Nucleus accumbens (tissue), 56 donors: ENCODE measurements at regions not wholly inside any gene's neighbourhood (a gene's known extent, or its start where the extent isn't known, plus 50 kb on each side); places are given as distances from the start of the nearest gene placed in this dataset.
A peak's percentile ranks its signal among the peaks of the same experiment; 100 is the strongest.

Experiments used
- DNase-seq, 56 donors: peaks; one replicate each; lab custom pipeline; 2025; lab: John Stamatoyannopoulos, UW

DNA sequence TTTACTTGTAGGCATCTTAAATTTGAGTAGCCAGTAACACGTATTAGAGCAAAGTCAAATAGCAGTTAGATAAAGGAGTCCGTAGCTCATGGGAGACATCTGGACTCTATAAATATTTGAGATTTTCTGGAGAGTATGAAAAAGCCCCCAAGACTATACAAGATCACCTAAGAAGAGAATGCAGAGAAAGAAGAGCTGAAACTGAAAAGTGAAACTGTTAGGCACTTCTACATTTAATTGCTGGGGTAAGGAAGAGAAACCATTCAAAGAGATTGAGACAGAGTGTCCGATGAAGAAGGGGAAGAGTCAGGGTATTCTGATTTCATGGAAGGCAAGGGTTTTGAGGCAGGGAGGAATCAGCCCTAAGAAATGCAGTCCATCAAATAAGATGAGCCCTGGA is 2372.1 kb downstream of the MAT2B start:
- DNase-seq: no peak

DNA sequence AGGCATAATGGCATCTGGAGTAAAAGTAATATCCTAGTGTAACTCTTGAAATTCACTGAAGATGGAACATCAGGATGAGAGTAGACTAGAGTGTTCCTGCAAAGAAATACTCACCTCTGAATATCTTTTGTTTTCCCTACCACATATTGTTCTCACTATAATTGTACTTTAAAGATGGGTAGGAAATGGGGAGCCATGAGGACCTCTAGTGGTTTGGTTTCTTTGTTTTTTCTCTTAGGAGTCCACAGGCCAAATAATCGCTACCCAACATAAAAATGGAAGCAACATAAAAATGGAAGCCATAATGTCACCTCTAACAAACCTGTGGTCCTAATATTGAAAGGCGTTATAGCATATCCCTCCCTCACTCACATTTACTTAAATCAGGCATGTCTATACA is 2375.8 kb downstream of the MAT2B start:
- DNase-seq: no peak

DNA sequence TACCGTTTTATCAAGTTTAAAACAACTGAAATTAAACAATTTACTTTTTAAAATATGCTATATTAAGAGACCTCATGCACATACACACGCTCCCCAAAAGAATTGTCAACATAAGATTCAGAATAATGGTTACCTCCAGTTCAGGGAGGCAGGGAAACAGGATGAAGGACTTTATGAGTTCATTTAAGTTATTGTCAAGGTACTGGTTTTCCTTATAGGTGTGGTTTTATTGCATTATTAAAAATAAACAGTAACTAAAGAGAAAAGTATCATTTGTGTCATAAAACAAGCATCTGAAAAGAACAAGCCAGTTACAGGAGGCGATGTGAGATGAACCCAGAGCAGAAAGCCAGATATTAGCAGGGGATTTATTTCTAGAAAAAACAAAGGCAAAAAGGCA is 2376.7 kb downstream of the MAT2B start:
- no peak for DNase-seq

DNA sequence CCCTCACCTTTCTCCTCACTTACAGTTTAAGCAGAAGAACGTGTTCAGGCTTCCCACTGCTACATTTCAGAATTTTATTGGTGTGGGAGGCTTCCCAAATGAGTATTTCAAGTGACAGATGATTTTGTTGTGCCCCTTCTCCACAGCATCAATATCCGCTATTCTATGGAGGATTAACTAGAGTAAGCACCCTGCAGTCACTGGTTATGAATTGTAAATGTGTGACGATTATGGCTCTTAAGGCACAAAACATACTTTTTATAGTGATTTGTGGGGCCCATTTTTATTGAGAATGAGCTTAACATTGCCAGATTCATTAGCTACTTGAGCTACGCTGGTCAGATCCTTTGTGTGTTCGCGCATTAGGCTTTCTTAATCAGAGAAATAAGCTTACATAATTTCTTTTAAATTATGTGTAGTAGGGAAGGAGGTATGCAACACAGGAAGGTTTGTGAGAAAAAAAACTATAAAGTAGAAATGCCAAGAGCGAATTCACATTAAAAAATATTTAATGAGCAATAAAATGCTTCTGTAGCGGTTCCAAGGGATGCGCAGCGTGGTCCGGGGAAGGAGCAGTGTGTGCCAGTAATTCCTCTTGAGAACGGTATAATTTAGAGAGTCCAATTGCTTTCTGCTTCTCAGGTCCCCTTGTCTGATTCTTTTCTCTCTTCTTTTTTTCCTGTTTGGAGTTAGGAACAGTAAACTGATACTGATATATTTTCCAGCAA is 2380.4 kb downstream of the MAT2B start:
- DNase-seq: no peak

DNA sequence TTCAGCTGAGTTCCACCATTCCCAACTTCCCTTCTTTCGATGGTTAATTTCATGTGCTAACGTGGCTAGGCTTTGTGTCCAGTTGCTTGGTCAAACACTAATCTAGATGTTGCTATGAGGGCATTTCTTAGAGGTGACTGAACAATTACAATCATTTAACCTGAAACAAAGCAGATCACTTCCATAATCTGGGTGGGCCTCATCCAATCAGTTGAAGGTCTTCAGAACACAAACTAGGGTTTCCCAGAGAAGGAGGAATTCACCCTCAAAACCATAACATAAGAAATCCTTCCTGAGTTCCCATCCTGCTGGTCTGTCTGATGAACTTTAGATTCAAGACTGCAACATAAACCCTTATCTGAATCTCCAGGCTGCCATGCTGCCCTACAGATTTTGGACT is 2381.7 kb downstream of the MAT2B start:
- no peak for DNase-seq

DNA sequence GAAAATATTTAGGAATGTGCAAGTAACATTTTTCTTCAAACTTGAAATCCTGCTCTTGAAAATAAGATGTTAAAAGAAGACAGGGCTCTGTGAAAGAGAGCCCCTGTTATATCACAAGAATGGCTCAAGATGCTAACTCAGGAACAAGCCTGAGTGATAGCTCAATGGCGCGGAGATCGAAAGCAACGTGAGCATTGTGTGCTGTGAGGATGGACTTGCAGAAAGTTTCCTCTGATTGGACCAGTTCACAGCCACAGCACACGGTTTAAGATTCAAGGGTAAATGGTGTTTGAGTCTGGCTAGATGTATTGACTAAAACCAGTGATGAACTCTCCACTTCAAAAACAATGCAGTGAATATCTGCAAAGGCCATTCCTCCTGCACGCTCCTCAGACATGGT is 2387.0 kb downstream of the MAT2B start:
- DNase-seq: no peak

DNA sequence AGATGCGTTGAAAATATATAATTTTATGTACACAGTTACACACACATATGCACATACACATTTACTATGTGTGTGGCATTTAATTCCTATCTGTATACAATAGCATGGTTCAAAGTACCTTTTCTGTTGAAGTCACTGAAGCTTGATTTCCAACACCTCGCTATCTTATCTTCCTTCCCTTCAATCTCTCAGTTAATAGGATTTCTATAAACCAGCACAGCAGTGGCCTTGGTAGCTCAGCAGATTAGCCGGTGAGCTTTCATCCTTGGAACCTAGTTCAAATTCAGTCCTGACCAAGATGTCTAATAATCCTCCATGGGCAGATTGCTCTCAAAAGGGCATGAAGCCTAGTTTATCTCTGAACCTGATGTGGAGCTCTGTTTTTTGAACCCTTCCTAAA is 2389.5 kb downstream of the MAT2B start:
- DNase-seq: no peak

DNA sequence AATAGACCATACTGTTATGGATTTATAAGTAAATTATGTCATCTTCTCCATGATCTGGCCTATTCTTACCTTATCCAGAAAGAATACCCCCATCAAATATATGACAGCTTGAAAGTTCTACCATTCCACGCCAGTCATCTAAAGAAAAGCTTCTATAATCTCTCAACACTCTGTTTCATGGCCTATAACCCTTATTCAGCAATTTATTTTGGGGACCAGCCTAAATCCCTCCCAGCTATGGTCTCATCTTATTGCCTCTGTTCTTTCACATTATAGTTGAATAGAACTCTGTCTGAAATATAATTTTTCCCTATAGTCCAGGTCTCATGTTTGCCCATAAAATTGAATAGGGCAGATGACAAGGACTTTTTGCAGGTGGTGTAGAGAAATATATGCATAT is 2387.6 kb upstream of the WWC1 start:
- DNase-seq: no peak

DNA sequence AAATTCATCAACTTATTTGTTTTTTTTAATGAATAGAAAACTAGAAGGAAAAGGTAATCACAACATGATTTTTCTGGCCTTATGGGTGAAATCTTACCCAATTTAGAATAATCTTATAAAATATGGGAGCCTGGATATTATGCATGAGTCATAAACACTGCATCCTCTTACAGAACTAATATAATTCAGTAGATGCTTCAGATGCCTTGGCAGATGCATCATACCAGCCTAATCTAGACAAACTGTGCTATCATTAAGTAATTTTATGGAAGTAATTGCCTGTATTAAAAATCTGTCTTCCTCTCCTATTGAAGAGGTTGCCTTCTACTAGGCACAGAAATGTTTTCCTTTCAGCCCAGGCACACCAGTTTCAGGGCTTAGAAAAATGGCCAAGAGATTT is 2384.6 kb upstream of the WWC1 start:
- DNase-seq: no peak

DNA sequence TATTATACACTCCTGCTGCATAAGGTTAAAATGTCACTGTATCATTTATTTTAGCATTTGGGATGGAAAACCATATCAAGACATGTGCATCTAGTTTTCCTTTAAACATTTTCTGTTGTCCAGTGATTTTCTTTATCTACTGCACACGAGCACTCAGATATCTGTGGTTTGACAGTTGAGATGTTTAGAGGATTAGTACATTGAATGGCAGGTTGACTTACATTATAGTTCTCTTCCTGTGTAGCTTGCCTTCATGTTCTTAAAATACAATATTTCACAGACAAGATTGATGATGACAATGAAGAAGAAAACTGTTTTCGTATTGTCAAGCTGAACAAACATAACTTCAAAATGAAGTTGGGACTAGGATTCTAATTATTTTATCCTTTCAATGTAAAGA is 2378.4 kb upstream of the WWC1 start:
- no peak for DNase-seq

DNA sequence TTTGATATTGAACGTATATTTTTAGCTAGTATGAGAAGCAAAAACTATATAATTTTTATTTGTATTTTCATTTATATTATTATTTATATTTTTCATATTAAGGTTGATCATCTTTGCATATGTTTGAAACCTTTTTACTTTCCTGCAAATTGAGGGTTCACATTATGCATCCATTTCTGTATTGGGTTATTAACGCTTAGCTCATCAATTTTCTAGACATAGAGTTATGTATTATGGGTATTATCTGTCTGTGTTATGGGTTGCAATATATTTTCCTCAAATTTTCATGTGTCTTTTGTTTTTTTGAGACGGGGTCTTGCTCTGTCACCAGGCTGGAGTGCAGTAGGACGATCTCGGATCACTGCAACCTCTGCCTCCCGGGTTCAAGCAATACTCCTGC is 2377.0 kb upstream of the WWC1 start:
- no peak for DNase-seq

DNA sequence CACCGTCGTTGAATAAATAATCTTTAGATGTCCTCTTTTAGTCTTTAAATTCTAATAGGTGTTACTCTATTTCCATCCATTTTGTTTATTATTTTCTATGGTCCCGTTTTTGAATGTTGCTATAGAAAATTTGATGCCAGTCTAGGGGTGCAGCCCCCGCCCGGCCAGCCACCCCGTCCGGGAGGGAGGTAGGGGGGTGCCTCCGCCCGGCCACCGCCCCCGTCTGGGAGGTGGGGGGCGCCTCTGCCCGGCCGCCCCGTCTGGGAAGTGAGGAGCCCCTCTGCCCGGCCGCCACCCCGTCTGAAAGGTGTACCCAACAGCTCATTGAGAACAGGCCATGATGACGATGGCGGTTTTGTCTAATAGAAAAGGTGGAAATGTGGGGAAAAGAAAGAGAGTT is 2372.2 kb upstream of the WWC1 start:
- DNase-seq: no peak

DNA sequence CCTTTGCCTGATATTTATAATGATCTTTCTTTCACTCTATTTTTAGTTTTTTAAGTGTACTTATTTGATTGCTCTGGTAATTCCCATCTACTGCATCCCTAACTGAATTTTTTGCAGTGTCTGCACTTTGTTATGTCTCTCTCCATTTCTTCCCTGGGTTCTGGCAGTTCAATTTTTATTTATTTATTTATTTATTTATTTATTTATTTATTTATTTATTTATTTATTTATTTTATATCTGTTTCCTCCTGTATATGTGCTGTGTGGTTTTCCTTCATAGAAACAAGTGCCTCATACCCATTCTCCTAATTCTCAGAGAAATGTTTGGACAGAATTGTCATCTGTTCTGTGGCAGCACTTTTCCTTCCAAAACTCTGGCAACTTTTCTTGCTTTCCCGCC is 2370.8 kb upstream of the WWC1 start:
- no peak for DNase-seq

DNA sequence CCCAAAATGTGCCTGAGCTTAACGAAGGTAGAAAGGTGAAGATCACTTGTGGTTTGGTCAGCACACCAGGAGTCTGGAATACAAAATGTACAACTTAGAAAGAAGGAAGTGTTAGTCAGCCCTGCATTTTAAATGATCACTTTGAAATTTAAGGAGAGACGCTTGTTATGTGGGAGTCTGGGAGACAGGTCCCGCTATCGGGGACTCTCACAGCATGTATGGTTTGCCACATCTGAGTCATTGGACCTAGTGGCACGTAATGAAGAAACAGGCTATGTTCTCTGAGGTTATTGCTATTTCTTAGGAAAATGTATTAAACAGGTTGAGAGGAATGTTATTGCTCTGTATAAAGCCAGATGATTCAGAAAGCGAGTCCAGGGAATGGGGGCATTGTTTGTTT is 2362.5 kb upstream of the WWC1 start:
- no peak for DNase-seq

DNA sequence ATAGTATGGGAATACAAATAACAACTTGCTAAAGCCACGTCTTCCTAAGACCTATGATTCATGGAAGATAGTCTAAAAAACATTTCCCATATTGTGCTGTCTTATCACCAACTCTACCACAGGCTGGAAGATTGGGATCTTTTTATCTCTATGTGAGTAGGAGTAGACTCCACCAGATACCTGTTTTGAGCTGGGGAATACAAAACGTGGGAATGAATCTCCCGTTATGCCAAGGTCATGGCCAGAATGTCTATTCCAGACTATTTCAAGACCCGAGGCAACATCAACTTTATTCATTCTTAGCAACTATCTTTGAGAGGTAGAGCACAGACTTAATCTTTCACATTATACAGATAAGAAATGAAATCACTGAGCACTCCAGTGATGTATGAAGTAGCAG is 2350.9 kb upstream of the WWC1 start:
- no peak for DNase-seq

DNA sequence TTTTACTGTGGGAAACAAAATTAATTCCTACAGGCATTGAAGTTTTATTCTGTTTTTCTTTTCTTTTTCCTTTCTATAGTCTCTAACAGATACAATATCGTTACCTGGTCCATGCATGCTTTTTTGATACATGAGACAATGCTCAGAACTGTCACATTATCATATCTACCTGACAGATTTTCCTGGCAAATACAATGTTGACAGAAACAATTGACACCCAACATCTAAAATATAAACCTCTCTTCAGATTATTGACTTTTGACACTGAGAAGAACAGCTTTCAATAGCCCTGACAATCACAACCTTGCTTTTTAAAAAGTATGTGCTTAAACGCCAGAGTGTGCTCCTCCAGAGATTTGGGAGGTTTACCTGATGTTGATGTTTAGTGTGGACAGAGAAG is 2334.6 kb upstream of the WWC1 start:
- DNase-seq: no peak

DNA sequence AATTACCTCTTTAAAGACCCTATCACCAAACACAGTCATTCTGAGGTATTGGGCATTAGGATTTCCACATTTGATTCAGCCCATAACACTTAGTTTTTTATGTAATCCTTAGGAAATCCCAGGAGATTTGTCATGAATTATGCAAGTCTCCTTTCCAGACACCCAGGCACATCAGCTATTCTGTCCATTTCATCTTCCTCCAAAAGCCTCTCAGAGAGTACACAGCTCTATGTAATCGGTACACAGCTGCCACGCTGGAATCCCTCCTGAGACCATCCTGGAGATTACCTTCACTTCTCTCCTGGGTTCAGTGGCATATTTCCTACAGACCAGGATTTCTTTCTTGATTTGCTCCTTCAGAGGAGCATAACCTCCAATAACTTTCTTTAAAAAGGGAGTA is 2309.8 kb upstream of the WWC1 start:
- DNase-seq: no peak

DNA sequence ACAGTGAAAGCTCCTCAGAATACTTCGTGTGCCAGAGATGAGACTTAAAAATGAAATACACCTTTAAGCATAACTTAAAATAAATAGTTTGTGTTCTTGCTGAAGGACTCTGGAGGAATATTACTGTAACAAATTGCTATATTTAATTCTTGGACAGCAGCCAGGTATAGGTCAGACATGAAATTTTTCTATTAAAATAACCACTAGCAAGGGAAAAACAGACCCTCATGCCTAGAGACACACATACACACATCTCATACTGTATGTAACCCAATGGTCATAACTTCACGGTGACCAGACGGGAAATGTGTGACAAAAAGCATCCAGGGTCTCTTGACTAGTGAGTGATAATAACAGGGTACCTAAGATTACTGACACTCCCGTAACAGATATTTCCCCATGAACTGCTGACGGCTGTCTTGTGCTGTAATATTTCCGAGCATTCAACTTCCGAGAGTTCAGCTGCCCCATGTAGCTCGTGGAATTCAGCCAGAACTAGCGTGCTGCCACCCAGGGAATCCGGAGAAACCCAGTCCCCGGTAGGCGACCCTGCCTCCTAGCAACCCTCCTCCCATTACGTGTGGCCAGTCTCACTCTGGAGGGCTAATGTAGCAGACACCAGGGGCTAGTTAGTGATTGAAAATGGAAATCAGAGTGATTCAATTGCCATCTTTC is 2295.1 kb upstream of the WWC1 start:
- no peak for DNase-seq

DNA sequence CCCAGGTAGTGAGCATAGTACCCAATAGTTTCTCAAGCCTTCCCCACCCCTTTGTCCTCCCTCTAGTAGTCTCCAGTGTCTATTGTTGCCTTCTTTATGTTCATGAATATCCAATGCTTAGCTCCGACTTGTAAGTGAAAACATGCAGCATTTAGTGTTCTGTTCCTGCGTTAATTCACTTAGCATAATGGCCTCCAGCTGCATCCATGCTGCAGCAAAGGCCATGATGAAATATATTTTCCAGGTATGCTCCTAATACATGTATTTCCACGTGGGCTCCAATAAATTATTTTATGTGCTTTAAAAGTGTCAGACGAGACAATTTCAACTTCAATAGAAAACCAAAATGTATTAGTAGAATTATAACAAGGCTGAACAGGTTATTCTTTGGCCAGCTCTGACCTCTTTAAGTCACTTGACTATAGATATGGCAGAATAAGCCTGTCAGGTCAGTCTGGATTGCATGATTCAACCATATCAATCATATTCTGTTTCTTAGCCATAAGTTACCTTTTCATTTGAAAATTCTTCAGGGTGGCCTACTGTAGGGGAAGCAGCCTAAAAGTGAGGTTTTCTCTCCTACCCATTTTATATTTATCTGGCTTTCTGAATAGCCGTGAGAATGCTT is 2291.6 kb upstream of the WWC1 start:
- no peak for DNase-seq

DNA sequence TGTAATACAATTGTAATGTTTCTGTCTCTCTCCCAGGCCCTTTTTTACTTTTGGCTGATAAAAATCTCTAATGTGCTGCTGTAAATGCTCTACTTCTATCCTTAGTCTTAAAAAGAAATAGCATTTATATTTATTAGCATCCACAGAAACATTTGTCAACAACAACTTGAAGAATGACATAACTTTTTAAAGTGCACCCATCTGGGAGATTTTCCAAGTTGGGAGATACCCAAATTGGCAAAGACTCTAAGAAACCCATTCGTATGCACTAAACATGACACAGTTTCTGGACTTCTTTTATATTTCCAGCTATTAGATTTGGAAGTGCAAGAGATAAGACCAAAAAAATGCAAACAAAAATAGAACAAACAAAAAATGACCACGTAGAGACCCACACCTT is 2287.4 kb upstream of the WWC1 start:
- DNase-seq: no peak

DNA sequence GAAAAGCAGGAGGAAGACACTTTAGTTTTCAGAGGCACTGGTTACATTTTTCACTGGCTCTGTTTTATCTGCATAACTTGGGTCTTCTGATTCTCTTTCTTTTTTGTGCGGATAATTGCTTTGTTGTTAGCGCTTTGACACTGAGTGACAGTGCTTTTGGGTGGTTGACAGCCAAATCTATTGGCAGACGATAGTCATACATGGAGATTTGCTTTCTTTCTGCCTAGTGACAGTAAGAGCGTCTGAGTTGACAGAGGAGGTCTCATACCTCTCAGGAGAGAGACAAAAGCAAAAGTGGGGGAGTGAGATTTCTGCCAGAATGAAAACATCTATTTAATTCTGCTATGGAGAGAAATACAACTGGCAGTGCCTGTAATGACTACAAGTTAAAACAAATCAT is 2278.0 kb upstream of the WWC1 start:
- peak in 4 of 56 donors; percentile 0 to 13 (median 4) for DNase-seq

DNA sequence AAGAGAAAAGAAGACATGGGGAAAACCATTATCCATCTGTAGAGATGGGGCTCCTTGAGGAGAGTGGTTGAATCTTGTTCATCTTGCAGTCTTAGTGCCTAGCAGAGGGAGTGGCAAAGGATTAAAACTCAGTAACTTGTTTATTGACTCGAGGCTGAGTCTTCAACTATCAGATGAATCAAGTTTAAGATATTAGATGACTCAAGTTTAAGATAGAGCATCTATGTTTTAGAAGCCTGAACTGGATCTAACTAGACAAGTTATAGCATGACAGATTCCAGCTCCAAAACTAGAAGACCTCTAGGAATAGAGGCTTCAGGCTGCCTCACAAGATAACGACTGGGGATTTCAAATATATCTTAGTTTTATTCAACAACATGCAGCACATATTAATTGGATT is 2277.2 kb upstream of the WWC1 start:
- DNase-seq: no peak
